HG03520 (cell line): ENCODE measurements at regions not wholly inside any gene's neighbourhood (a gene's known extent, or its start where the extent isn't known, plus 50 kb on each side); places are given as distances from the start of the nearest gene placed in this dataset.

Source experiments
- ATAC-seq: cut with Tn5 transposase; IDR thresholded peaks from one replicate; pipeline ENCODE4 v1.9.1; 2021; ENCODE audit warnings: mild to moderate bottlenecking, moderate library complexity; ENCODE audit not compliant: unreplicated experiment

GRCh38 chr4:178470996-178471784 lies 1029.0 kb upstream of the AGA start:
- no peak for ATAC-seq

GRCh38 chr4:178471994-178472393 lies 1029.8 kb upstream of the AGA start:
- no peak for ATAC-seq

DNA sequence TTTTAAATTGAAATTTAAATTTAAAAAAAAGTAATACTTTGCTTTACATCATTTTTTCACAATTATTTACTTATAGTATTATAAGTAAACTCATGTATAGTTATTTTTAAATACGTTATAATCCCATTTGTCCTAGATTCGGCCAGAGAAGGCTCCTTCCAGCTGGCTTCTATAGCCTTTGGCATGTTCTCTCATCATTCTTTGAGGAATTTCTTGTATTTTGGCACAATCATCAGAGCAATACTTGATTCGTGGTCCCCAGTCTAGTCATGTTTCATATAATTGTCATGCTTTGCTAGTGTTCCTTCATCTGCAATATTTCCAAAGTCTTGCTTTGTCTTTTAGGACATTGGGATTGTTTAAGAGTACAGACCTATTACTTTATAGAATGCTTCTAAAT lies 1037.9 kb upstream of the AGA start:
- ATAC-seq, result no peak

- ATAC-seq, result no peak
Observed at GRCh38 chr4:178480881-178481280, 1038.6 kb upstream of the AGA start.

- ATAC-seq, result no peak
Observed at GRCh38 chr4:178481564-178481963, 1039.3 kb upstream of the AGA start.

GRCh38 chr4:178523038-178523437 lies 1080.8 kb upstream of the AGA start:
- ATAC-seq, result no peak

DNA sequence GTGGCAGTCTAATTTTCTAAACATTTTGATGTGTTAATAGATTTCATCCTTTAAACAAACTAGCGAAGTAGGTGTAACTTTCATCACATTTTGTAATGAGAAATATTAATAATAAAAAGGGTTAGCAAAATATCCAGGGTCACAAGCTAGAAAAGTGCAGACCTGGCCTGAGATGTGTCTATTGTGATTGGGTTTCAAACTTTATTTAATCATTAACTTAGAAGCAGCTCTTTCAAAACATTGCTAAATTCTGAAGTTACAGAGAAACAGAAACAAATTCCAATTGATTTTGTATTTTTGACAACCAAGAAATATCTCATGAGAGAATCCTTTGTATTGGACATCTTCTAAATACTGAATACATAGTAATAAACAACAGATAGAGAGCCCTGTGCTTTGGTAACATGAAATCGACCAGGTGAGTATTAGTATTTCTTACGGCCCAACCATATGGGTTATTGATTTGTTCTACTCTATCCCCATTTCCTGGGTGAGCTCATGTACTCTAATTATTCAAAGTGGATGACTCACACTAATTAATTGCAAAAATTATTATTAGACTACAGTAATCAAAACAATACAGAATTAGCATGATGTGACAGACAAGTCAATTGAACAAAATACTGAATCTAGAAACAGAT lies 1093.8 kb upstream of the AGA start:
- no peak for ATAC-seq

DNA sequence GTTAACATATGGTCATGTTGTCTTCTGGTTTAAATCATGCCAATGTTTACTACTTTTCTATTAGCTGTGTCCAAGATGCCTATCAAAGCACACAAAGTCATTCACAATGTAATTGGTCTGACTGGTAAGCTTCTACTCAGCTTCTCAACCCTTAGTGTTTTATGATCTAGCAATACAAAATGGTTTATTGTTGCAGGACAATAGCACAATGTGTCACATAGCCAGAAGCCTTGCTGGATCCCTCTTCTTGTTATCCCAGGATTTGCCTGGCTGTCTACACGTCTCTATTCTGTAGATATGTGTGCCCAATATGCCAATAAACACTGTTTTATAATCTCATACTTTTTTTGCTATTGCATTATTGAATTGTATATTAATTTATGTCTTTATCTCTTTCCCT lies 1111.0 kb upstream of the AGA start:
- no peak for ATAC-seq

DNA sequence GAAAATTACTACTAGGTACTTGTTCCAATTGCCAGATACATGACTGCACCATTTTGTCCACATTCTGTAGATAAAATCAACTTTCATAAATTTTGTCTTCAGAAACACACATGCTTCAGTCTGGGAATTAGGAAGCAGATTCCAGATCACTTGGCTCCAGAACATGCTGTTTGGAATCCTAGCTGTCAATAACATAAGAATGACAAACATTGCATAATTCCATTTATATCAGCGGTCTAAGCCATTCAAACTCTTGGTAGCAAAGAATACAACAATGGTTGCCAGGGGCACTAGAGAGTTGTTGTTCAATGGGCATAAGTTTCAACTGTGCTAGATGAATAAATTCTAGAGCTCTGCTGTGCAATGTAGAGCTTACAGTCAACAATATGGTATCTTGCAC lies 1112.1 kb upstream of the AGA start:
- no peak for ATAC-seq

- no peak for ATAC-seq
Observed at GRCh38 chr4:178556796-178557195, 1114.6 kb upstream of the AGA start.

- ATAC-seq, result no peak
Observed at GRCh38 chr4:178577933-178578332, 1135.7 kb upstream of the AGA start.

GRCh38 chr4:178595500-178596138 lies 1153.4 kb upstream of the AGA start:
- ATAC-seq, result no peak

DNA sequence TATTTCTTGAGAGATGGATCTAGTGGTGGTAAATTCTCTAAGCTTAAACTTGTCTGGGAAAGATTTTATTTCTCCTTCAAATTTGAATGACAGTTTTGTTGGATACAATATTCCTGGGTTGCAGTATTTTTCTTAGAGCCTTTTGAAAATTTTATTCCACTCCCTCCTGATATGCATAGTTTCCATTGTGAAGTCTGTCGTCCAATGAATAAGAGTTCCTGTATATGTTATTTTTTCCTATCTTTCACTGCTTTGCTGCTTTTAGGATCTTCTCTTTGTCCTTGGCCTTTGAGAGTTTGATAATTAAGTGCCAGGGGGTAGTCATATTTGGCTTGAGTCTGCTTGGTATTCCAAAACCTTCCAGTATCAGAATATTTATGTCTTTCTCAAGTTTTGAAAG lies 1156.4 kb upstream of the AGA start:
- no peak for ATAC-seq

GRCh38 chr4:178599521-178599920 lies 1157.3 kb upstream of the AGA start:
- no peak for ATAC-seq

GRCh38 chr4:178602833-178603232 lies 1160.6 kb upstream of the AGA start:
- ATAC-seq, result no peak

GRCh38 chr4:178611062-178611461 lies 1168.8 kb upstream of the AGA start:
- no peak for ATAC-seq

- no peak for ATAC-seq
Observed at GRCh38 chr4:178612733-178613132, 1170.5 kb upstream of the AGA start.

GRCh38 chr4:178632415-178632814 lies 1190.2 kb upstream of the AGA start:
- ATAC-seq, result no peak

- no peak for ATAC-seq
Observed at GRCh38 chr4:178633263-178633662, 1191.0 kb upstream of the AGA start.

DNA sequence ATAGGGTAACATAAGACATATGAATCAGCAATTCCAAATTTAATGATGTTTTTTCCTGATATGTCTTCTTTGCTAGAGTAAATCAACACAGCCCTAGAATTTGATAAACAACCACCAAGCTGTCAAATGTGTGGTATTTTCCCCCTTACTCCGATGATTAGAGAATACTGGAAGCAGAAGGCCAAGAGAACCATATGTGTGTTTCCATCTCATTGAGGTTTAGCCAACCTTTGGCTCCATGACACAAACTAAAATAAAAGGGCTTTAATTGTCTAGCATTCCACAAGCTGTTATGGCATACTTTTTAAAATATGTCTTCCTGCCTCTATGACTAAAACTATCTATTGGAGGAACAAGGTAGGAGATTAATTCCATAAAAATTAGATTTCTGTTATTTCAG lies 1222.4 kb upstream of the AGA start:
- no peak for ATAC-seq

GRCh38 chr4:178665916-178666315 lies 1223.7 kb upstream of the AGA start:
- ATAC-seq, result no peak

DNA sequence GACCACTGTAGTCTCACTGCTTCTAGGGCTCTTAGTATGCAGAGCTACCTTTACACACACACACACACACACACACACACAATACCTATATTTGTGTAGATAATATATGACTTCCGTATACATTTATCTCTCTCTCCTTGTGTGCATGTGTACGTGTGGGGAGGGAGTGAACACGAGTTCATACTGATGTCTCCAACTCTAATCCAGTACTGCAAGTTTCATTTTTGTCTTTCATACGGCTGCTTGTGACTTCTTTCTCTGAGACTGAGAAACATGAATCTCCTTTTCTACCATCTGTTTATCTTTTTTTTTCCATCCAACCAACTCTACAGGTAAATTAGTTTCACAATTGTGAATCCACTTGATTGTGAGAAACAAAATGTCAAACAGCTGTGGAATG lies 1229.5 kb upstream of the AGA start:
- ATAC-seq, result no peak
